GM13977 (cell line): ENCODE measurements at regions not wholly inside any gene's neighbourhood (a gene's known extent, or its start where the extent isn't known, plus 50 kb on each side); places are given as distances from the start of the nearest gene placed in this dataset.

Experiments
- DNase-seq: peaks from one replicate; pipeline ENCODE4 v3.0.0; 2012; ENCODE audit warnings: low spot score
- CTCF ChIP-seq: IDR thresholded peaks from 2 replicates; pipeline ENCODE4 v1.5.1; 2012; ENCODE audit warnings: mild to moderate bottlenecking, control low read depth; ENCODE audit not compliant: insufficient read depth; ENCODE audit errors: extremely low read depth, missing control alignments
- in situ Hi-C: fragments of 300-500 bp; cut with MboI; formaldehyde crosslinking; loops from one replicate; pipeline ENCODE4 v1.12.0; 2022; ENCODE audit warnings: low sequenced_read_pairs, low pct_unique_long_range_greater_than_20kb, mixed read lengths, inconsistent platforms; ENCODE audit not compliant: unreplicated experiment

- in situ Hi-C loops = no loop called here
- no peak for TF ChIP-seq CTCF
- no peak for DNase-seq
Observed at GRCh38 chr20:23234311-23235078, 116.1 kb upstream of the NXT1 start.

GRCh38 chr20:23233341-23233740, 117.2 kb upstream of the NXT1 start:
- in situ Hi-C loops = no loop called here
- no peak for TF ChIP-seq CTCF
- DNase-seq = no peak

GRCh38 chr20:23232679-23233308, 117.8 kb upstream of the NXT1 start:
- no peak for DNase-seq
- in situ Hi-C loops = no loop called here
- no peak for TF ChIP-seq CTCF

- in situ Hi-C loops = no loop called here
- DNase-seq = no peak
- no peak for TF ChIP-seq CTCF
Observed at GRCh38 chr20:23232219-23232581, 118.4 kb upstream of the NXT1 start.

GRCh38 chr20:23231561-23232218, 118.9 kb upstream of the NXT1 start:
- no peak for TF ChIP-seq CTCF
- in situ Hi-C loops = no loop called here
- DNase-seq = no peak

- in situ Hi-C loops = no loop called here
- no peak for DNase-seq
- TF ChIP-seq CTCF = no peak
Observed at GRCh38 chr20:23230766-23231385, 119.7 kb upstream of the NXT1 start.
